ENCODE measurements at regions not wholly inside any gene's neighbourhood (a gene's known extent, or its start where the extent isn't known, plus 50 kb on each side); places are given as distances from the start of the nearest gene placed in this dataset.

DNA sequence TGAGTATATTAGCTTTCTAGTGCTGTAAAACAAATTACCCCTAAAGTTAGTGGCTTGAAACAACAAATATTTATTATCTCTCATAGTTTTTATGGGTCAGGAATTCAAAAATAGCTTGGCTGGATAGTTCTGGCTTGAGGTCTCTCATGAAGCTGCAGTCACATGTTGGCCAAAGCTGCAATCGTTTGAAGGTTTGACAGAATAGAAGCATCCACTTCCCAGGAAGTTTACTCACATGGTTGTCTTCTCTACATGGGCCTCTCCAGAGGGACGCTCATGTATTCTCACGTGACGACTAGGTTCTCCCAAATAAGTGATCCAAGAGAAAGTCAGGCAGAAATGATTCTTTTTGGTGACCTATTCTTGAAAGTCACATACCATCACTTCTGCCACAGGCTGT is 99.1 kb downstream of the NIBAN1 start:
- TF ChIP-seq, protein P1, sequence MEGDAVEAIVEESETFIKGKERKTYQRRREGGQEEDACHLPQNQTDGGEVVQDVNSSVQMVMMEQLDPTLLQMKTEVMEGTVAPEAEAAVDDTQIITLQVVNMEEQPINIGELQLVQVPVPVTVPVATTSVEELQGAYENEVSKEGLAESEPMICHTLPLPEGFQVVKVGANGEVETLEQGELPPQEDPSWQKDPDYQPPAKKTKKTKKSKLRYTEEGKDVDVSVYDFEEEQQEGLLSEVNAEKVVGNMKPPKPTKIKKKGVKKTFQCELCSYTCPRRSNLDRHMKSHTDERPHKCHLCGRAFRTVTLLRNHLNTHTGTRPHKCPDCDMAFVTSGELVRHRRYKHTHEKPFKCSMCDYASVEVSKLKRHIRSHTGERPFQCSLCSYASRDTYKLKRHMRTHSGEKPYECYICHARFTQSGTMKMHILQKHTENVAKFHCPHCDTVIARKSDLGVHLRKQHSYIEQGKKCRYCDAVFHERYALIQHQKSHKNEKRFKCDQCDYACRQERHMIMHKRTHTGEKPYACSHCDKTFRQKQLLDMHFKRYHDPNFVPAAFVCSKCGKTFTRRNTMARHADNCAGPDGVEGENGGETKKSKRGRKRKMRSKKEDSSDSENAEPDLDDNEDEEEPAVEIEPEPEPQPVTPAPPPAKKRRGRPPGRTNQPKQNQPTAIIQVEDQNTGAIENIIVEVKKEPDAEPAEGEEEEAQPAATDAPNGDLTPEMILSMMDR (IDR thresholded peaks at IDR 0.05; ENCODE audit: insufficient read depth, low read depth, low read length) = no peak
- no peak for TF ChIP-seq EZH2 (IDR thresholded peaks at IDR 0.05; ENCODE audit: insufficient read depth, low read length)

Measured in astrocyte (in vitro differentiated cells and primary cell).